ENCODE measurements at regions not wholly inside any gene's neighbourhood (a gene's known extent, or its start where the extent isn't known, plus 50 kb on each side); places are given as distances from the start of the nearest gene placed in this dataset.
A peak's percentile ranks its signal among the peaks of the same experiment; 100 is the strongest.

GRCh38 chr3:83849106-83849730 is 1109.6 kb upstream of the CADM2 start:
- H3K4me1 ChIP-seq (ENCODE audit: control insufficient read depth, insufficient read depth, low read length): no peaks in the 10 kb centered on the region
- no peak for DNase-seq (ENCODE audit: low read depth in 4 of 6, low spot score in 6 of 6)
- no peak overlapping the region for H3K4me3 ChIP-seq (ENCODE audit: low read depth, low read length)
- H3K9me3 ChIP-seq (ENCODE audit: control insufficient read depth, insufficient read depth, low read length): no peaks in the 10 kb centered on the region
- no peaks in the 10 kb centered on the region for H3K27me3 ChIP-seq (ENCODE audit: control insufficient read depth, insufficient read depth, low read length)
- H3K27ac ChIP-seq (ENCODE audit: low read depth, low read length): no peak overlapping the region
- H3K36me3 ChIP-seq (ENCODE audit: control insufficient read depth, insufficient read depth, low read length): no peaks in the 10 kb centered on the region
- WGBS (ENCODE audit: insufficient coverage): 100% methylated on average over 1 of the region's 1 CpG

GRCh38 chr3:83863380-83863779 is 1095.4 kb upstream of the CADM2 start:
- Histone ChIP-seq H3K4me1 (ENCODE audit: control insufficient read depth, insufficient read depth, low read length) (no peaks in the 10 kb centered on the region), H3K27me3 (ENCODE audit: control insufficient read depth, insufficient read depth, low read length) (no peaks in the 10 kb centered on the region), H3K9me3 (ENCODE audit: control insufficient read depth, insufficient read depth, low read length) (peaks cover 3% of the 10 kb centered on the region), H3K27ac (ENCODE audit: low read depth, low read length) (no peak overlapping the region), H3K4me3 (ENCODE audit: low read depth, low read length) (no peak overlapping the region), H3K36me3 (ENCODE audit: control insufficient read depth, insufficient read depth, low read length) (no peaks in the 10 kb centered on the region)
- WGBS (ENCODE audit: insufficient coverage): no CpG with 5 or more reads among the region's 2 CpGs
- DNase-seq (ENCODE audit: low read depth in 4 of 6, low spot score in 6 of 6): no peak

GRCh38 chr3:83868909-83869567 is 1089.8 kb upstream of the CADM2 start:
- Histone ChIP-seq H3K27ac (ENCODE audit: low read depth, low read length) (no peak overlapping the region), H3K36me3 (ENCODE audit: control insufficient read depth, insufficient read depth, low read length) (no peaks in the 10 kb centered on the region), H3K4me3 (ENCODE audit: low read depth, low read length) (no peak overlapping the region), H3K9me3 (ENCODE audit: control insufficient read depth, insufficient read depth, low read length) (no peaks in the 10 kb centered on the region), H3K4me1 (ENCODE audit: control insufficient read depth, insufficient read depth, low read length) (no peaks in the 10 kb centered on the region), H3K27me3 (ENCODE audit: control insufficient read depth, insufficient read depth, low read length) (no peaks in the 10 kb centered on the region)
- DNase-seq (ENCODE audit: low read depth in 4 of 6, low spot score in 6 of 6): no peak
- WGBS (ENCODE audit: insufficient coverage): no CpG with 5 or more reads among the region's 2 CpGs

GRCh38 chr3:83873550-83873949 is 1085.2 kb upstream of the CADM2 start:
- H3K4me1 ChIP-seq (ENCODE audit: control insufficient read depth, insufficient read depth, low read length): no peaks in the 10 kb centered on the region
- no peak overlapping the region for H3K4me3 ChIP-seq (ENCODE audit: low read depth, low read length)
- H3K27me3 ChIP-seq (ENCODE audit: control insufficient read depth, insufficient read depth, low read length): no peaks in the 10 kb centered on the region
- no CpG with 5 or more reads among the region's 2 CpGs for WGBS (ENCODE audit: insufficient coverage)
- H3K9me3 ChIP-seq (ENCODE audit: control insufficient read depth, insufficient read depth, low read length): peaks cover 4% of the 10 kb centered on the region
- H3K36me3 ChIP-seq (ENCODE audit: control insufficient read depth, insufficient read depth, low read length): no peaks in the 10 kb centered on the region
- H3K27ac ChIP-seq (ENCODE audit: low read depth, low read length): no peak overlapping the region
- DNase-seq (ENCODE audit: low read depth in 4 of 6, low spot score in 6 of 6): peak in 1 of 6 donors; percentile 6

- 82% methylated on average over 1 of the region's 3 CpGs for WGBS (ENCODE audit: insufficient coverage)
- no peaks in the 10 kb centered on the region for H3K36me3 ChIP-seq (ENCODE audit: control insufficient read depth, insufficient read depth, low read length)
- no peak overlapping the region for H3K4me3 ChIP-seq (ENCODE audit: low read depth, low read length)
- no peak overlapping the region for H3K27ac ChIP-seq (ENCODE audit: low read depth, low read length)
- no peaks in the 10 kb centered on the region for H3K4me1 ChIP-seq (ENCODE audit: control insufficient read depth, insufficient read depth, low read length)
- H3K27me3 ChIP-seq (ENCODE audit: control insufficient read depth, insufficient read depth, low read length): no peaks in the 10 kb centered on the region
- peak in 1 of 6 donors; percentile 47 for DNase-seq (ENCODE audit: low read depth in 4 of 6, low spot score in 6 of 6)
- peaks cover 4% of the 10 kb centered on the region for H3K9me3 ChIP-seq (ENCODE audit: control insufficient read depth, insufficient read depth, low read length)
These were observed 1080.9 kb upstream of the CADM2 start for GRCh38 chr3:83877910-83878309.

- Histone ChIP-seq H3K36me3 (ENCODE audit: control insufficient read depth, insufficient read depth, low read length) (no peaks in the 10 kb centered on the region), H3K4me1 (ENCODE audit: control insufficient read depth, insufficient read depth, low read length) (no peaks in the 10 kb centered on the region), H3K4me3 (ENCODE audit: low read depth, low read length) (no peak overlapping the region), H3K9me3 (ENCODE audit: control insufficient read depth, insufficient read depth, low read length) (no peaks in the 10 kb centered on the region), H3K27me3 (ENCODE audit: control insufficient read depth, insufficient read depth, low read length) (no peaks in the 10 kb centered on the region), H3K27ac (ENCODE audit: low read depth, low read length) (no peak overlapping the region)
- 91% methylated on average over 2 of the region's 2 CpGs for WGBS (ENCODE audit: insufficient coverage)
- DNase-seq (ENCODE audit: low read depth in 4 of 6, low spot score in 6 of 6): no peak
These were observed 1076.1 kb upstream of the CADM2 start for GRCh38 chr3:83882701-83883100.

GRCh38 chr3:83890039-83890762 is 1068.6 kb upstream of the CADM2 start:
- Histone ChIP-seq H3K36me3 (ENCODE audit: control insufficient read depth, insufficient read depth, low read length) (no peaks in the 10 kb centered on the region), H3K27me3 (ENCODE audit: control insufficient read depth, insufficient read depth, low read length) (no peaks in the 10 kb centered on the region), H3K27ac (ENCODE audit: low read depth, low read length) (no peak overlapping the region), H3K4me3 (ENCODE audit: low read depth, low read length) (no peak overlapping the region), H3K4me1 (ENCODE audit: control insufficient read depth, insufficient read depth, low read length) (no peaks in the 10 kb centered on the region), H3K9me3 (ENCODE audit: control insufficient read depth, insufficient read depth, low read length) (no peaks in the 10 kb centered on the region)
- DNase-seq (ENCODE audit: low read depth in 4 of 6, low spot score in 6 of 6): no peak
- WGBS (ENCODE audit: insufficient coverage): no CpG with 5 or more reads among the region's 1 CpG

- no peaks in the 10 kb centered on the region for H3K27me3 ChIP-seq (ENCODE audit: control insufficient read depth, insufficient read depth, low read length)
- no peak for DNase-seq (ENCODE audit: low read depth in 4 of 6, low spot score in 6 of 6)
- H3K9me3 ChIP-seq (ENCODE audit: control insufficient read depth, insufficient read depth, low read length): no peaks in the 10 kb centered on the region
- WGBS (ENCODE audit: insufficient coverage): no CpG with 5 or more reads among the region's 2 CpGs
- H3K4me3 ChIP-seq (ENCODE audit: low read depth, low read length): no peak overlapping the region
- H3K4me1 ChIP-seq (ENCODE audit: control insufficient read depth, insufficient read depth, low read length): no peaks in the 10 kb centered on the region
- no peaks in the 10 kb centered on the region for H3K36me3 ChIP-seq (ENCODE audit: control insufficient read depth, insufficient read depth, low read length)
- no peak overlapping the region for H3K27ac ChIP-seq (ENCODE audit: low read depth, low read length)
These were observed 1068.0 kb upstream of the CADM2 start for GRCh38 chr3:83890763-83891135.

- DNase-seq (ENCODE audit: low read depth in 4 of 6, low spot score in 6 of 6): no peak
- Histone ChIP-seq H3K4me1 (ENCODE audit: control insufficient read depth, insufficient read depth, low read length) (no peaks in the 10 kb centered on the region), H3K36me3 (ENCODE audit: control insufficient read depth, insufficient read depth, low read length) (no peaks in the 10 kb centered on the region), H3K4me3 (ENCODE audit: low read depth, low read length) (no peak overlapping the region), H3K9me3 (ENCODE audit: control insufficient read depth, insufficient read depth, low read length) (no peaks in the 10 kb centered on the region), H3K27me3 (ENCODE audit: control insufficient read depth, insufficient read depth, low read length) (no peaks in the 10 kb centered on the region), H3K27ac (ENCODE audit: low read depth, low read length) (no peak overlapping the region)
- WGBS (ENCODE audit: insufficient coverage): 58% methylated on average over 1 of the region's 2 CpGs
These were observed 1064.6 kb upstream of the CADM2 start for GRCh38 chr3:83894223-83894622.

- DNase-seq (ENCODE audit: low read depth in 4 of 6, low spot score in 6 of 6): no peak
- Histone ChIP-seq H3K4me1 (ENCODE audit: control insufficient read depth, insufficient read depth, low read length) (no peaks in the 10 kb centered on the region), H3K9me3 (ENCODE audit: control insufficient read depth, insufficient read depth, low read length) (no peaks in the 10 kb centered on the region), H3K36me3 (ENCODE audit: control insufficient read depth, insufficient read depth, low read length) (no peaks in the 10 kb centered on the region), H3K27ac (ENCODE audit: low read depth, low read length) (no peak overlapping the region), H3K27me3 (ENCODE audit: control insufficient read depth, insufficient read depth, low read length) (no peaks in the 10 kb centered on the region), H3K4me3 (ENCODE audit: low read depth, low read length) (no peak overlapping the region)
- 0% methylated on average over 1 of the region's 1 CpG for WGBS (ENCODE audit: insufficient coverage)
These were observed 1062.9 kb upstream of the CADM2 start for GRCh38 chr3:83895892-83896291.
